ENCODE measurements at regions not wholly inside any gene's neighbourhood (a gene's known extent, or its start where the extent isn't known, plus 50 kb on each side); places are given as distances from the start of the nearest gene placed in this dataset.
"Not testable (repeated sequence)": the region's sequence is repeated elsewhere in the genome, so short reads cannot be mapped to it uniquely, and the experiment has no call there.

- DNase-seq, result no peak
These were observed 256.5 kb upstream of the CBLB start for GRCh38 chr3:106125321-106125720.

GRCh38 chr3:106126067-106126845 lies 257.4 kb upstream of the CBLB start:
- DNase-seq, result no peak

GRCh38 chr3:106126846-106127235 lies 258.0 kb upstream of the CBLB start:
- no peak for DNase-seq

DNA sequence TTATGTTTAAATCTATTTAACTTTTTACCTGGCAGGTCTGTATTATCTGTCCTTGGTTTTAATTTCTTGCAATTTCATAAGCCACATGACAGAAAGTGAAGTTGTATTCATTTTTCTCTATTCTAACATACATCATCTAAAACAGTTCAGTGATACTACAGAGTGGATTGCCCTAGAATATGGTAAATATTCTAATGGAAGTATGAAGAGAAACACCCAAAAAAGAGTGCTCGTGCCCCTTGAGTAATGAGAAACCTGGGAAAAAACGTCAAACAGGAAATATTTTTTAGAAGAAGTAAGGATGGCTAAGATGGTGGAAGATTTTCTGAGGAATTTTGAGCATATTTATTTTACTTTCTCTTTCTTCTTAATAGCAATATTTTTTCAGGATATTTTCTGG lies 261.1 kb upstream of the CBLB start:
- no peak for DNase-seq

- no peak for DNase-seq
These were observed 261.8 kb upstream of the CBLB start for GRCh38 chr3:106130384-106131198.

GRCh38 chr3:106135451-106136160 lies 266.8 kb upstream of the CBLB start:
- no peak for DNase-seq

GRCh38 chr3:106139826-106140225 lies 271.0 kb upstream of the CBLB start:
- DNase-seq, result no peak

DNA sequence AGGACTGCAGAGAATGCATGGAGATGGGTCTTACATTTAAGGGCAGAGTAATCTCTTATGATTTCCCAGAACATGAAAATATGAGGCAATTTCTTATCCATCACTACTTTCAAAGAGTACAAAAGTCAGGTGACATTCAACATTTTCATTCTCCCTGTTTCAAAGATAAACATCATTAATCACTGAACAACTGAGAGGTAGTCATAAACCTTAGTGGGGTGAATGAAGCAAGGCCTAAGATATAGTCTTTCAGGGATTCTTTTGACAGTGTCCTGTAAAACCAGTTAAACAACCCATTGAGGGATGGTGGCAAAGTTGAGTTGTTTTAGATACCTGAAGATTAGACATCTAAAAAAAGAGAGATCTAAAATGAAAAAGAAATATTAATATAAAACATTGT lies 271.6 kb upstream of the CBLB start:
- no peak for DNase-seq

GRCh38 chr3:106144030-106144429 lies 275.2 kb upstream of the CBLB start:
- no peak for DNase-seq

GRCh38 chr3:106148440-106149082 lies 279.7 kb upstream of the CBLB start:
- DNase-seq, result not testable (repeated sequence)

DNA sequence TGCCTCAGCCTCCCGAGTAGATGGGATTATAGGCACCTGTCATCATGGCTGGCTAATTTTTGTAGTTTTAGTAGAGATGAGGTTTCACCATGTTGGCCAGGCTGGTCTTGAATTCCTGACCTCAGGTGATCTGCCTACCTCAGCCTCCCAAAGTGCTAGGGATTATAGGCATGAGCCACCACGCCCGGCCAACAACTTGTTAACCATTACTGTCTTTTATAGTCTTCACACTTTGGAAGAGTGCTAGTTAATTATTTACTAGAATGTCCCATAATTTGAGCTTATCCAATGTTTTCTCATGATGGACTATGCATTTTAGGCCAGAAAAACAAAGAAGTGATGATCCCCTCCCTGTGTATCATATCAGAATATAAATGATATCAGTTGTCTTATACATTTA lies 288.6 kb upstream of the CBLB start:
- DNase-seq, result no peak

DNA sequence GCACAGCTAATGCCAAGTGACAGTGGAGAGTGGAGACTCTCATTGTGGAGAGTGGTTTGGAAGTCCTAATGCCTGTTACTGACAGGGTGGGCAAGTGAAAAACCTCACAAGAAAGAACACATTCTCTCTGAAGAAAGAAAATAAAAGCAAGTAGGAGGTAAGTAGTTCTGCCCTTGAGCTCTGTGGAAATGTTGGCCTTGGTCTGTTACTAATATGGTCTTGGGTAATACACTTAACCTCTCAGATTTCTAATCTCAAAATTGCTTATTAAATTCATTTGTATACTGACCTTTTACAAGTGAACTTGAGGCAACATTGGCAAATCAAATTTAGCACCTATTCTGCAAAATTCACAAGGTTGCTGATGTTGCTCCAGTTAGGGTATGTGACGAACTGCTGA lies 291.6 kb upstream of the CBLB start:
- DNase-seq, result no peak

GRCh38 chr3:106161246-106161645 lies 292.4 kb upstream of the CBLB start:
- no peak for DNase-seq

GRCh38 chr3:106167728-106168127 lies 298.9 kb upstream of the CBLB start:
- no peak for DNase-seq

DNA sequence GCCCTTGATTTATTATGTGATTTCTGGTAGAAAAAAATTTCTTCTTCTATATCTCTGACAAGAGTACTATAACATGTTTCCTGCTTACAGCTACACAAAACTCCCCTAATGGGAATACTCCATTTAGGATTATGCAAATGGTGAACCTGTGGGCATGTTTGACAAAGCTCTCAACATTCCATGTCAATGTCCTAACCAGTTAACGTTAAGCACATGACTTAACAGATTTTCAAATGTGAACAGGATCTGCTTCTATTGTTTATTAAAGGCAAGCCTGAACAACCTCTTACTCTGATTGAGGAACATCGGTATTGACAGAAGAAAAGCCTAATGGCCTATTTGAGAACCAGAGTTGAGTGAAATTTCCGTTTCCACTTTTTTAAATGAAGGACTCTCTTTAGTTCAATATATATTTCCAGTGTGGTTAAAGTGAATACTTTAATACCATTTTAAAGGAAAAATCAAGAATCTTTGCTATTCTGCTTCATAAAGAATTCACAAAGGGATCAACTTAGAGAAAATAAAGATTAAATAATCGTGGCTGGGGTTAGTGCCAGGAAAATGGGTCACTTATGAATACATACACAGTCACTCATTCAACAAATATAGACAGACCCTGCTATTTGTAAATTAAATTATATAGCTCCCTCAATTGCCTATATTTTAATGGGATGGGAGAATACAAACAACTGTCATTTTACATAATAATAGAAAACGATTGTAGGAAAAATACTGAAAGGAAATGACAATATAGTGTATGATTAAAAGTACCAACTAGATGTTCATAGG lies 300.3 kb upstream of the CBLB start:
- DNase-seq, result no peak

- no peak for DNase-seq
These were observed 301.8 kb upstream of the CBLB start for GRCh38 chr3:106170636-106171035.

DNA sequence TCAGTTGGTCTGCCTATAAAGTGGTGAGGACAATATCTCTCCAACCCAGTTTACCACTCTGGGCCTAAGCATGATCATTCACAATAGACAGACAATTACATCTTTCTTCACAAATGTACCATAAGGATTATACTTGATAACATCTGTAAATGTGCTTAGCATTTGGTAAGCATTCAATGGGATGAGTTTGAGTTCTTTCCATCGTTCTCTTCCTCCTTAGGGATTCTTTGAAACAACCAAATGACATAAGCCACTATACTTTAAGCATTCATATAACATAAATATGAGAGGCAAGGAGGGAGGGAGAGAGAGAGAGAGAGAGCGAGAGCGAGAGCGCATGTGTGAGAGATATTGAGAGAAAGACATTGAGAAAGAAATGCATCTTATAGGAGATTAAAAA lies 303.3 kb upstream of the CBLB start:
- no peak for DNase-seq

GRCh38 chr3:106172780-106173179 lies 304.0 kb upstream of the CBLB start:
- DNase-seq, result no peak

- no peak for DNase-seq
These were observed 306.5 kb upstream of the CBLB start for GRCh38 chr3:106175276-106175675.

DNA sequence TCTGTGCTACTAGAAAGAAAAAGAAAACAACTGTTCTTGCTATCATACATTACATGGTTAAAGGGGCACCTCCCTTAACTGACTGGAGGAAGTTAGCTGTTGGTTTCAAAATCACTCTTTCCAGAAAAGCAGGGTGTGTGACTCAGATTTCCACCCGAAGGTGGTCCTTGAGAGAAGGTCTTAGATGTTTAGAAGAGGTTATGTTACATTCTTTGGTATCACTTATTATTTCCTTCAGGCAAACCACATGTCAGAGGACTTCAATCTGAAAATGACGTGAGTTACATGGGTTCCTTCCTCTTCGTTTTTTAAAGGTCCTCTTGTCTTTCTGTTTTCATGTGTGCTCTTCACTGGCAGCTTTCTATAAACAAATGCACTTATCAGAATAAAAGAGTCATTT lies 307.9 kb upstream of the CBLB start:
- DNase-seq, result peak in 1 of 4 experiments; percentile 1

DNA sequence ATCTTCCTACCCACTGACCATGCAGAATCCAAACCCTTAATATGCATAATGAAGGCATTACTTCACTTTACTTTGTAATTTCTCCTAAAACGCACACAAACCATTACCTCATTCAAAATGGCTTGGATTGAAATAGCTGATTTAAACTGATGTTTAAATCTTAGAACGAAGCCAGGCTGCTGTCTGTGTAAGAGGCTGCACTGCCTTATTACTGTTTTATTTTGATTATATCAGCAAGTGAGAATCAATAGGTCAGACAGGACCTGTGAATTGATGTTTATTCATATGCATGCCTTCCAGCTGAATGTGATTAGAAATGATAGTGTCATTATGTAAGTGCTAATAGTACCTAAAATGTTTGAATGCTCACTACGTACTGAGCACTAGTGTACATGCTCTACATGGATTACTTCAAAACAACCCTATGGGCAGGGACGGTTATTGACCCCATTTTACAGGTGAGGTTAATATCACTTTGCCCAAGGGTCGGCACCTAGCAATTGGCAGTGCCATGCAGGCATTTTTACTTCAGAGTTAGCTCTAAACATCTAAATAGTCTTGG lies 314.2 kb upstream of the CBLB start:
- no peak for DNase-seq

All from activated naive CD4-positive, alpha-beta T cell (primary cell).